NOMO-1 (cell line): ENCODE measurements at regions not wholly inside any gene's neighbourhood (a gene's known extent, or its start where the extent isn't known, plus 50 kb on each side); places are given as distances from the start of the nearest gene placed in this dataset.

ENCODE experiments used
- DNase-seq, 2 experiments: peaks; one replicate each; lab custom pipeline; 2025; ENCODE audit not compliant: unreplicated experiment in 2 of 2; lab: John Stamatoyannopoulos, UW

DNA sequence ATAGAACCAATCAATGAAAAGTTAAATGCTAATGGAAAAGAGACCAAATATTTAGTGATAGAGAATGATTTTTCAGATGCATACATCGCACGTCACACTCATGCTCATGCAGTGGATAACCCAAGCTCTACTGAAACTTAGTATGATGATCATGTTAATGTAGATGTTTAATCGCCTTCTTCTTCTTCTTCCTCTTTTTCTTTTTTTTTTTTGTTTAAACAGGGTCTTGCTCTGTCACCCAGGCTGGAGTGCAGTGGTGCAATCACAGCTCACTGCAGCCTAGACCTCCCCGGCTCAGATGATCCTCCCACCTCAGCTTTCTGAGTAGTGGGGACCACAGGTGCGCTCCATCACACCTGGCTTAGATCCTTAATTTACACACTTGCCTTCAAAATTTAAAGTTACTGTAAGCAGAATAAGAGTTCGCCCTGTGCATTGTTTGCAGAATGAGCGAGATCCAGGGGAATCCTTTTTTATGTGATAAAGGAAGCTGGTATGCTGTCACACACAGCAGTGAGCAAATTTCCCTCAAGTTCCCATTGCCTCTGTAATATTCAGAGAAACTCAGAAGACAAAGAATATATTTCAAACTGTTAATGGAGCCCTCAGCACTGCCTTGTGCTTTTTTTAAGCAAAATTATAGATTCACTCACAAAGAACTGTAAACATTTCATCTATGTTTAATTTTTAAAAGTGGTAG is 194.2 kb upstream of the SGK1 start:
- DNase-seq, result peak in 1 of 2 experiments; percentile 34

DNA sequence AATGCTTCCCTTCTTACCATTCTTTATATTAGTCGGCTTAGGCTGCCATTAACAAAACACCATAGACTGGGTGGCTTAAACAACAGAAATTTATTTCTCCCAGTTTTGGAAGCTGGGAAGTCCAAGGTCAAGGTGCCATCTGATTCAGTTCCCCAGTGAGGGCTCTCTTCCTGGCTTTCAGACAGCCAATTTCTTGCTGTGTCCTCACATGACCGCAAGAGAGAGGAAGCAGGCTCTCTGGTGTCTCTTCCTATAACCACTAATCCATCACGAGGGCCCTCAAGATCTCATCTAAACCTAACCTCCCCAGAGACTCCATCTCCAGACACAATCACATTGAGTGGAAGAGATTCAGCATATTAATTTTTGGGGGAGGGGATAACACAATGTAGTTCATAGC is 193.0 kb upstream of the SGK1 start:
- peak; percentile 47 to 58 for DNase-seq

DNA sequence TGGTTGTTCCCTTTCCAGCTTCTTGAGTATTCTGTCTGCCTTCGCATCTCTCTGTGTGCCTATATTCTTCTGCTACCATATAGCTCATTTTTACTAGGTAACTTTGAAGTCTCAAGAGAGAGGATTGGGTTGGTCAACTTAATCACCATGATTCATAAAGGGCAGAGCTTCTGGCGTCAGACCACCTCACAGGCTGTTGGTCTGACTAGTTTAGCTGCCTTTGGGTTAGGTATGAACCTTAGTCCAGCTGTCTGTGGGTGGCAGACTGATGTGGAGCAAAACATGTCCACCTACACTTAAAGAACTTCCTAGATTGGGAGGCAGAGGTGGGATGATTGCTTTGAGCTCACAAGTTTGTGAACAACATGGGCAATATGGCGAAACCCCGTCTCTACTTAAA is 192.2 kb upstream of the SGK1 start:
- no peak for DNase-seq

DNA sequence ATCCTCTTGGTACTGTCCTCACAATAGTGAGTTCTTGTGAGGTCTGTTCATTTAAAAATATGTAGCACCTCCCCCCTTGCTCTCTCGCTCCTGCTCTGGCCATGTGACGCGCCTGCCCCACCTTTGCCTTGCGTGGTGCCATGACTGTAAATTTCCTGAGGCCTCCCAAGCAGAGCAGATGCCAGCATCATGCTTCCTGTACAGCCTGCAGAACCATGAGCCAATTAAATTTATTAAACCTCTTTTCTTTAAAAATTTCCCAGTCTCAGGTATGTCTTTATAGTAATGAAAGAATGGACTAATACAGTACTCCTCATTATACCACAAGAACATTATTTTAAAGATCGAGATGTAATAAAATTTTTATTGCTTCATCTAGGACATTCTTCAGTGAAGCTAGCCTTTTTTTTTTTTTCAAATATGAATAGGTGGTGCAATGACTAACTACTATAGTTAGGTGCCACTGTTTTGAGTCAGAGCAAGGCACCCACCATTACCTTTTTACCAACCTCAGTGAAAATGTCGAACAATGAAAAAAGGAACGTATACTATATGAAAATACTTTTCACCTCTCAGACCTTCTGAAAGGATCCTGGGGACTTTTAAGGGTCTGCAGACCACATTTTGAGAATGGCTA is 191.1 kb upstream of the SGK1 start:
- no peak for DNase-seq

DNA sequence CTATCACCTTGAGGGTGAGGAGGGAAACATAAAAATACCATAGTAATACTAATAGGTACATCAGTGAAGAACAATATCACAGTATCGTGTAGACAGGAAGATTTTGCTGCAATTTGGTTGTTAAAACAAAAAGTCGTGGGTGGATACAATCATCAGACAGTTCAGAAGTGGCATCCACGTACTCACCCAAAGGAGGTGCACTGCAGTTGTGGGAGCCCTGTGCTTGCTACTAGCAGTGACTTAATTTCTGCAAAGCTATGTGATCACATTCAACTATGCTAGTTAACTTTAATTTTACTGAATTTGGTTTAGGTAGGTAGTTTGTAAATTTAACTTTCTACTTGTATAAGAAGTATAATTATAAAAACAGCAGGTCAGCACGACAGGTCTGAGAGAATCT is 188.2 kb upstream of the SGK1 start:
- DNase-seq, result no peak

DNA sequence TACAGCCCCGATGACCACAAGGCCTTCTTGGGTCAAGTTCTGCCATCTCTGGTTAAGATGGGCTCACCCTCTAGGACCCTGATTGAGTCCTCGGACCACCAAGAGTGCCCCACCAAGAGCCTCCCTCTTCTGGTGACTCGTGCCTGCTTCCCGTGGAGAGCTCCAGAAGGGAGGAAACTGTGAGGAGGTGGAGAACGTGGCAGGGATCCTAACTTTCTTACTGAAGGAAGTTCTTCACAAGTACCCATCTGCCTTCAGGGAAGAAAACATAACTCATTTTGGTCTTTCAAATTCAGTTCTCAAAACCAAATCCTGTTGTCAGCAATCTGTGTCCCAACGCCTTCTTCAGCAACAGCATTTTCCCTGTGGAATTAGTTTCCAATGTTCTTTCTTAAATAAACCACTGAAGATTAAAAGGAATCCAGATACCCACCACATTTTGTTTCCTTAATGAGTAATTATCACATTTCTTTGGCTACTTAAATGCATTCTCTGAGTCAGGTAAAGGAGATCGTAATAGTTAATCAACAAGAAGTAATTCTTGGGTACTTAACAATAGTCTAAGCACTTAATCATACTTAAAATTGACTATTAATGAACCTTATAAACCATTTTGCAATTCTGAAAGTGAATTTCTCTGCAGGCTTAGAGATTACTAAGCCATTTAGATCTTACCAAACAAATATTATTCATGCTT is 185.8 kb upstream of the SGK1 start:
- no peak for DNase-seq

DNA sequence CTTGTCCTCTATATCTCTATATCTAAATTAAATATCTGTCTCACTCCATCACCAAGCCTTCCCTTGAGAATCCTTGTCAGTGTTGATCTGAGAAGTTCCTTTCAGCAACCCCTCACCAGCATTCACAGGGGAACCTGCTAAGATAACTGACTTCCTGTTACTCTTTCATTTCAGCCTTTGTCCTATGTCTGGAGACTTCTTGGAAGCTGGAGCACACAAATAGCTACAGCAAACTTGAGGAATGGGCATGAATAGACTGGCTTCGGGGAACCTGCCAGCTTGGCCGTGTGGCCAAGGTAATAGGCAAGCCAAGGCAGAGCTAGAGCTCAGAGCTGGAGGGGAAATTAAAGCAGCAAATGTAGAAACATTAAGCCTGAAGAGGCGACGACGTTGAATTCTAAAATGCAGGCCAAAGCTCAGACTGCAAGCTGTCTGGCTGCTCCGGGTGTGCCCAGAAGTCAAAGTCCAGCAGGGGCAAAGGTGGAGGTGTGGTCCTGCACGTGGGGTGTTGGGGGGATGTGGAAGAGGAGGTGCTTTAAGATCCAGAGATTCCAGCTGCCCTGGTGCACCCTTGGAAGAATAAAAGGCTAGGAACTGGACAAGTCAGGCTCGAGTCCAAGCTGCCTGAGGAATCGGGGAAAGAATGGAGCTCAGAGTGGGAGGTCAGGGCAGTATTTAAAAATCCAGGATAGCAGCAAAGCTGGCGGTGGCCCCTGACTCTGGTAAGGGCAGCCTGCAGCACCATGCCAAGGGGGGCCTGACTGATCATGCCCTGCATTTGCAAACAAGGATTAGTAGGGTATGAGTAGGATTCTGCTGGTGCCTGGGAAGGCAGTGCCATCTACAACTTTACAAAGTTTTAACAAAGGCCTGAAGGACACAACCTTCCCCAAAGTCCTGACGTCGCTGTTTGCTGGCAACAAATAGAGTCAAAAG is 185.0 kb upstream of the SGK1 start:
- peak in 1 of 2 experiments; percentile 28 for DNase-seq

DNA sequence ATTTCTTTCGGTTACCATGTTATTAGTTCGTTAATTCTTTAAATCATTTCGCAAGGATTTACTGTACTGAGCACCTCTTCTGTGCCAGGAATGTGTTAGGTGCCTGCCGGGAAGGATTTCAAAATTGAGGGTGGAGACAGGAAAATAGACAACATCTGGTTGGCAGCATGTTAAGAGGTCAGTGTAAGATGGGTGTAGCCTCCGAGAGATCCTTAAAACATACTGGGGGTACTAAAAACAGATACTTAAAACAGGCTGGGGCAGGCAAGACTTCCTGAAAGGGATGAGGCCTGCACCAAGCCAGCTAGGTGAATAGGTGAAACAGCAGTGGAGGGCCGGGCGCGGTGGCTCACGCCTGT is 178.0 kb upstream of the SGK1 start:
- no peak for DNase-seq

DNA sequence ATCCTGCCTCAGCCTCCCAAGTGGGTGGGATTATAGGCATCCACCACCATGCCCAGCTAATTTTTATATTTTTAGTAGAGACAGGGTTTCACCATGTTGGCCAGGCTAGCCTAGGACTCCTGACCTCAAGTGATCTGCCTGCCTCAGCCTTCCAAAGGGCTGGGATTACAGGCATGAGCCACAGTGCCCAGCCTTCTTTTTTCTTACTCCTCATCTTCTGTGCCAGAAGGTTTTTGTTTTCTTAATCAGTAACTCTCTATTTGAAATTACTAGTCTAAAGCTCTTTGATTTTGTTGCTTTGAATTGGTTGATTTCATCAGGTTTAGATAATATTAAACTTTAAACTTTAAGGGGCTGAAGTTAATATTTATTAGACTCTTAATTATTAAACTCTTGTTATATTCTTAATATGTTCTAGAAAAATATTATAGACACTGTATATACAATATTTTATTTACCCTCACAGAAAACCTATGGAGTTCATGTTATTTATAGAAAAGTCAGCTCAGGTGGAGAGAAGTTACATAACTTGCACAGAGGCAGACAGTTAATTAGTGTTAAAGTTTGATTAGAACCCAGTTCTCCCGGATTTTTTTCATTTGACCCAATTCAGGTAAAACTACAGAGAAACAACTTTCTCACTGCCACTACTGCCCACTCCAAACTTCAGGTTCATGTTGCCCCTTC is 177.4 kb upstream of the SGK1 start:
- DNase-seq, result no peak

DNA sequence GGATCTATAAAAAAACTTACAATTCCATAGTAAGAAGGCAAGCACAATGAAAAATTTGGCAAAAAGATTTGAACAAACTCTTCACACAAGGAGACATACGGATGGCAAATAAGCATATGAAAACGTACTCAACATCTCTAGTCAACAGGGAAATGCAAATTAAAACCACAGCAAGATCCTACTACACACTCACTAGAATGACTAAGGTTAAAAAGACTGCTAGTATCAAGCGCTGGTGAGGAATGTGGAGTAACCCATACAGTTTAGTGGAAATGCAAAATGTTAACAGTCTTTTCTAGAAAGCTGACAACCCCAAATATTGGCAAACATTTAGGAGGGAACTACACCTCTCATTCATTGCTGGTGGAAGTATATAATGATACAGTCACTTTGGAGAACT is 175.9 kb upstream of the SGK1 start:
- no peak for DNase-seq

DNA sequence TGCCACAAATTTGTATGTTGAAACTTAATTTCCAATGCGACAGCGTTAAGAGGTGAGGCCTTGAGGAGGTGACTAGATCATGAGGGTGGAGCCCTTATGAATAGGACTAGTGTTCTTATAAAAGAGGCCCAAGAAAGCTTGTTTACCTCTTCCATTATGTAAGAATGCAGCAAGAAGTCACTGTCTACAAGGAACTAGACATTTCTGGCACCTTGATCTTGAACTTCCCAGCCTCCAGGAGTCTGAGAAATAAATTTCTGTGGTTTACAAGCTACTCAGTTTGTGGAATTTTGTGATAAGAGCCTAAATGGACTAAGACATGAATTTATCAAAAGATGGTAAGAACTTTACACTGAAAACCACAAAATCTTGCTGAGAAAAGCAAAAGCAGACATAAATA is 173.6 kb upstream of the SGK1 start:
- DNase-seq, result no peak

DNA sequence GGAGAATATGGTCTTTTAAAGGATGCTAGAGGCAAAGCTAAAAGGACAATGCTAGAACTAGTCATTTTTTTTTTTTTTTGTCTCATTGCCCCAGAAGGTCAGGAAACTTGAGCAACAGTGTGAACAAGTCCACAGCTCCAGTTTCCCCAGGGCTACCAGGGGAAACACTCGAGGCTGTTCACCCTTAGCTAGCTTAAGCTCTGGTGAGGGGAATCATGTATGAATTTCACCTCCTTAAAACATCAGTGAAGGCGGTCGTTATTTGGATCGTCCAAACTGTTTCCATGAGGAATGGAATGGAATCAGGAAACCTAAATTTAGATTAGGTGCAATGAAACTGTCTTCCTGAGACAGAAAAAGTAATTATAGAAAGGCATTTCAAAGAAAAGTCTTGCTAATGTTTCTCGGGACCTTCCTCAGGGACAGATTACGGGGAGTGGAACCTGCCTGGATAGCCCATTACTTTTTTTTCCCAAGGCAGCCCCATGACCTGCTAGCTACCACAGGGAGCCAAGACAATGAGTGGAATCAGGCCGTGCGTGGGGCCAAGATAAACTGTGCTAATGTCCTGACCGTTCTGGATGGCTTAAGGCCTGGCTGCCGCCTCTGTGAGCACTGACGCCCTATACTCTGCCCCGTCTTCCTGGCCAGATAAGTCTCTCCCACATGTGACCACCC is 164.8 kb upstream of the SGK1 start:
- no peak for DNase-seq

DNA sequence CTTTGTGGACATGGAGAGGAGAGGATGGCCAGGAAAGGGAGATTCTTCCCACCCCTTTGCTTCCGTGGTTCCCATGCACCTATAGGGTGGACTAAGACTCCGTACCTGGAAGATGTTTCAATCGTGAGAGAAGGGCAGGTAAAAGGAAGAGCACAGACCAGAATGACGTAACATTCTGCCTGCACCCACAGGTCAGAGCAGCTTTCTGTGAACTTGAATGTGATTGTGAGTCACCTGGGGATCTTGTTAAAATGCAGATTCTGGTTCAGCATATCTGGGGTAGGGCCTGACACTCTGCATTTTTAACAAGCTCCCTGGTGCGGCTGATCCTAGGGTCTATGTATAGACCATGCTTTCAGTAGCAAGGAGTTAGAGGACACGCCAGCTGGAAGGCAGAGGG is 164.1 kb upstream of the SGK1 start:
- DNase-seq, result no peak

DNA sequence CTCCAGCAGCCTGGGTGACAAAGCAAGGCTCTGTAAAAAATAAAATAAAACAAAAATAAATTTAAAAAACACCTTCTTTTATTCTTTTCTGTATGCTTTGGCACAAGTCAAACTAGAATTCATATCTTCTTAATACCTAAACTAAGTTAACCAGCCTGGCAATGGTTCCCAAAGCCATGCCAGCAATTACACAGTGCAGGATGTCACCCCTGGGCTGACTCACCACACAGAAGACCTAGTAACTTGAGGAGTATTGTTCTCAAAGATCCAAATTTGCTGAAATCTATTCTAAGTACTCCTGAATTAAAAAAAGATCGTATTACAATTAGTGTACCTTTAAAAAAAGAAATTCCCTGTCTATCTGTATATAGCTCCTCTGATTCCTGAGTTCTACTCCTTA is 162.7 kb upstream of the SGK1 start:
- DNase-seq, result no peak

DNA sequence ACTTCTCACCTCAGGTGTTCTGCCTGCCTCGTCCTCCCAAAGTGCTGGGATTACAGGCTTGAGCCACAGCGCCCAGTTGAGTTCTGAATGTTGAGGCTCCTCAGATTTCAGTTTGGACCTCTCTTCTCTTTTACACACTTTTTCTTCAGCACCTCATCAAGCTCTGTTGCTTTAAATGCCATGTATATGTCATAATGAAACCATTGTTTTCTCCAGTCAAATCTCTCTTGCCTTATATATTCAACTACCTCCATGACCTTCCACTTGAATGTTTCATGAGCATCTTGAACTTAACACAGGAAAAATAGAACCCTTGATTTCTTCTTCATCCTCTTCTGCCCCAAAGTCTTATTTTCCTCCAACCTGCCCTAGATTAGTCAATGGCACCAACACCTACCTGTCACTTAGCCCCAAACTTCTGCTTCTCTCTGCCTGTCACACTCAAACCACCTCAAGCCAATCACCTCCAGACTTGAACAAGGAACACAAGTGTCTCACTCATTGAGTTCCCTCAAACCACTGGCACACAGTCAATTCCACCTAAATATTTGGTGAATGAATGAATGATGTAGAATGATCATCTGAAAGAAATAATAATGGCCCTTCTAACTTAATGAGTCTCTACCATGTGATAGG is 161.0 kb upstream of the SGK1 start:
- DNase-seq, result no peak

DNA sequence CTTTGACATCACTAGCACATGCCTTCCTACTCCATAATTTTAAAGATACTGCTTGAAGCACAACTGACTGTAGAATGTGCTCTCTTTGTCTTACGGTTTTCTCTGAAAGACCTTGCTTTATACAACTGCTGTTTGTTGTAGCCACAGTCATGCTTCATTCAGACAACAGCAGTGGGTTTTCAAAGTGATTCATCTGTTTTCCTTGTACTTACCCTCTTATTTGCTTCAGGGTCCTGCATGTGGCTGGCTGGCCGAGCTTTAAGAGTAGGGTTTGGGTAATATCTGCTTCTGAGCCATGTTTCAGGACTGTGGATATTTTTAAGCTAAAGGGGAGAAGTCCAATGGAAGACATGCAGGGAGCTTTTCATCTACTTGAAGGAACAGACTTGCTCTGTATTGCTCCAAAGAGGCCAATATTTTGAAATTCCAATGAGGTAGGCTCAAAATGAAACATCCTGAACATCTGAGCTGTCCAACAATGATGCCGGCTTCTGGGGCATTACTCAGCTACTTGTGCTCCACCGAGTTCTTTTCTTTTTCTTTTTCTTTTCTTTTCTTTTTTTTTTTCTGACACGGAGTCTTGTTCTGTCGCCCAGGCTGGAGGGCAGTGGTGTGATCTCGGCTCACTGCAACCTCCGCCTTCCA is 160.2 kb upstream of the SGK1 start:
- DNase-seq, result no peak

DNA sequence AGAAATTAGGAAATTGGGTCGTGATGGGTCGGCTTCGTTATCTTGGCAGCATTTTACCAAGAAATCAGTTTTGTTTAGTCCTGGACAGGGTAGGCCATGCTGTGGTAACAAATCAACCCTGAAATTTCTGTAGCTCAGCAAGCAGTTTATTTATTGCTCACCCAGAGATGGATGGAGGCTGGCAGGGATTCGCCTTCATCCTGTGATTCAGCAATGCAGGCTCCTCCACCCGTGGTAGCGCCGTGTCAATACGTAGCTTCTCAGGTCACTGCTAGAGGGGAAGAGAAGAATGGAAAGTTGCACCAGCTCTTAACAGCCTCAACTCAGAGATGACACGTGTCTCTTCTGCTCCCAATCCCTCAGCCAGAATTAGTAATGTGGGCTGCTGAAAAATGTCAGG is 157.0 kb upstream of the SGK1 start:
- DNase-seq, result no peak

DNA sequence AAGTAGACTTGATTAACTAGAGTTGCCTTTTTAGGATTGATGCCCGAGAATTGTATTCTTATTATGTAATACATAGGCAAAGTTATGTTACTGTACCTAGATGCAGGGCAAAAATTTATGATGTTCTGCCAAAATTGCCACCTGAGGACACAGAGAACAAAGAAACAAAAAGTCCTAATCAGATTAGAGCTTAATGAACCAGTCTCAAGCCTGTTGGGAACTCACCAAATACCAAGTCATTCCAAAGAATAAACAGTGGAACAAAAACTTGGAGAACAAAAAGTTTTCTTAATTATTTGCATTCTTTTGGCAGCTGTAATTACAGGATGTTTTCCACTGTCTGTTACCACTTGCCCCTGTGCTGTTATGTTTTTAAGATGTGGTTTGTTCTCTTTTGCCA is 154.7 kb upstream of the SGK1 start:
- no peak for DNase-seq

DNA sequence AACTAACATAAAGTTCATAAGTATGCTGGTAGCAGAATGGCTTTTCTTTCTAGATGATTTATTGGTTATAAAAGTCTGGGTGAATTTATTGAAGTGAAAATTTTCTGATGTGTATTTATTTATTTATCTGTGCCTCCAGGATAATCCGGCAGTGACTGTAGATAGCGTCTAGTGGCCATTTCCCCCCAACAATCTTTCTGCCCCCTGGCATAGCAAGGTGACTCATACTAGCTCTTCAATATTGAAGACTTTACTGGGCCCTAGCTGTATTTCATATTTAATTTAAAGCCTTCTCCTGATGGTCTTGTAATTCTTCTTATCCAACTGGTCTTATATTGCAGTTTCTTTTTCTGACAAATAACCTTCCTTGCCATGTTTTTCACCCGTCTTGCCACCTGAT is 154.1 kb upstream of the SGK1 start:
- DNase-seq, result no peak
